HEK293T (cell line): ENCODE measurements at regions not wholly inside any gene's neighbourhood (a gene's known extent, or its start where the extent isn't known, plus 50 kb on each side); places are given as distances from the start of the nearest gene placed in this dataset.

ENCODE experiments used
- CTCF ChIA-PET: fragments of 350-600 bp; formaldehyde crosslinking; extraction: SDS; loops from one replicate; lab custom pipeline; 2021; ENCODE audit warnings: antibody characterized with exemption, inconsistent platforms; lab: Yijun Ruan, JAX
- POLR2A ChIA-PET: fragments of 350-600 bp; formaldehyde crosslinking; extraction: SDS; loops from one replicate; lab custom pipeline; 2020; ENCODE audit warnings: antibody characterized with exemption, inconsistent platforms; lab: Yijun Ruan, JAX
- DNase-seq: peaks from one replicate; pipeline ENCODE4 v3.0.0; 2012; ENCODE audit warnings: mixed read lengths; ENCODE audit errors: extremely low spot score
- ARNT ChIP-seq: fragments of 450-650 bp; IDR thresholded peaks from 2 replicates; pipeline ENCODE4 v1.6.1; 2017; ENCODE audit warnings: mild to moderate bottlenecking
- BHLHE40 ChIP-seq: fragments of 450-650 bp; IDR thresholded peaks from 2 replicates; pipeline ENCODE4 v1.6.1; 2016; ENCODE audit warnings: mild to moderate bottlenecking, moderate library complexity, borderline replicate concordance
- CTBP1 ChIP-seq: fragments of 450-650 bp; IDR thresholded peaks from 2 replicates; pipeline ENCODE4 v1.6.1; 2016; ENCODE audit warnings: borderline replicate concordance
- ELF4 ChIP-seq: fragments of 450-650 bp; IDR thresholded peaks from 2 replicates; pipeline ENCODE4 v1.6.1; 2017; ENCODE audit warnings: antibody characterized with exemption
- FOXA1 ChIP-seq: fragments of 450-650 bp; IDR thresholded peaks from 2 replicates; pipeline ENCODE4 v1.6.1; 2016; ENCODE audit warnings: mild to moderate bottlenecking
- FOXK2 ChIP-seq: fragments of 450-650 bp; IDR thresholded peaks from 2 replicates; pipeline ENCODE4 v1.6.1; 2016; ENCODE audit warnings: mild to moderate bottlenecking
- FOXM1 ChIP-seq: fragments of 450-650 bp; IDR thresholded peaks from 2 replicates; pipeline ENCODE4 v1.6.1; 2017; ENCODE audit warnings: mild to moderate bottlenecking, borderline replicate concordance
- HDGF ChIP-seq: fragments of 450-650 bp; IDR thresholded peaks from 2 replicates; pipeline ENCODE4 v1.6.1; 2017; ENCODE audit warnings: antibody characterized with exemption, borderline replicate concordance
- L3MBTL2 ChIP-seq: fragments of 450-650 bp; conservative IDR thresholded peaks from 2 replicates; pipeline ENCODE4 v1.6.1; 2016; ENCODE audit warnings: mild to moderate bottlenecking
- LEF1 ChIP-seq: fragments of 450-650 bp; IDR thresholded peaks from 2 replicates; pipeline ENCODE4 v1.6.1; 2017; ENCODE audit warnings: mild to moderate bottlenecking, borderline replicate concordance
- NFRKB ChIP-seq: fragments of 450-650 bp; IDR thresholded peaks from 2 replicates; pipeline ENCODE4 v1.6.1; 2016; ENCODE audit warnings: mild to moderate bottlenecking, moderate library complexity
- PKNOX1 ChIP-seq: fragments of 450-650 bp; IDR thresholded peaks from 2 replicates; pipeline ENCODE4 v1.6.1; 2016
- SP1 ChIP-seq: fragments of 450-650 bp; IDR thresholded peaks from 2 replicates; pipeline ENCODE4 v1.6.1; 2017
- SUZ12 ChIP-seq: fragments of 450-650 bp; IDR thresholded peaks from 2 replicates; pipeline ENCODE4 v1.6.1; 2016; ENCODE audit warnings: mild to moderate bottlenecking
- TARDBP ChIP-seq: fragments of 450-650 bp; IDR thresholded peaks from 2 replicates; pipeline ENCODE4 v1.6.1; 2016
- ZNF384 ChIP-seq: fragments of 450-650 bp; IDR thresholded peaks from 2 replicates; pipeline ENCODE4 v1.6.1; 2016

GRCh38 chr19:32251634-32252332, 93.6 kb upstream of the ZNF507 start:
- CTCF ChIA-PET = no interaction called here
- POLR2A ChIA-PET = no interaction called here
- TF ChIP-seq SP1 = no peak
- TF ChIP-seq PKNOX1 = no peak
- no peak for TF ChIP-seq CTBP1
- TF ChIP-seq HDGF = no peak
- TF ChIP-seq FOXA1 = no peak
- TF ChIP-seq BHLHE40 = no peak
- TF ChIP-seq TARDBP = no peak
- no peak for TF ChIP-seq ELF4
- no peak for TF ChIP-seq ARNT
- no peak for TF ChIP-seq SUZ12
- TF ChIP-seq FOXK2 = no peak
- TF ChIP-seq LEF1 = no peak
- no peak for TF ChIP-seq ZNF384
- TF ChIP-seq NFRKB = no peak
- TF ChIP-seq FOXM1 = no peak
- TF ChIP-seq L3MBTL2 = no peak
- no peak for DNase-seq

DNA sequence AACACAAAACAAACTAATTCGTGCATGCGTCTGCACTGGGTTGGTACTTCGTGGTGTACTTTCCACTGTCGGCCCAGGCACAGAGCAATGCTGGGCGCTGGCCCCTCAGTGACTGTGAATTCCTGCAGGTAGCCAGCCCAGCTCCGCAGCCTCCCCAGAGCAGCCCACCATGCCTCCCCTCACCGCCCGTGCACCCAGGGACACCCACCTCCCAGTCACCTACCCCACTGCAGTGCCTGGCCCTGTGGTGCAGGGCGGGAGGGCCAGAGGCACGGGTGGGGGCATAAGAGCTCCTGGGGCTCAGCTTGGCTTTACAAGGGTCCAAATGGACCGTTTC, 93.1 kb upstream of the ZNF507 start:
- CTCF ChIA-PET = no interaction called here
- POLR2A ChIA-PET = no interaction called here
- TF ChIP-seq PKNOX1 (no peak), BHLHE40 (no peak), FOXM1 (no peak), TARDBP (no peak), SUZ12 (no peak), CTBP1 (no peak), SP1 (no peak), L3MBTL2 (no peak), FOXK2 (no peak), ARNT (no peak), ZNF384 (no peak), HDGF (no peak), LEF1 (no peak), NFRKB (no peak), FOXA1 (no peak), ELF4 (no peak)
- no peak for DNase-seq

DNA sequence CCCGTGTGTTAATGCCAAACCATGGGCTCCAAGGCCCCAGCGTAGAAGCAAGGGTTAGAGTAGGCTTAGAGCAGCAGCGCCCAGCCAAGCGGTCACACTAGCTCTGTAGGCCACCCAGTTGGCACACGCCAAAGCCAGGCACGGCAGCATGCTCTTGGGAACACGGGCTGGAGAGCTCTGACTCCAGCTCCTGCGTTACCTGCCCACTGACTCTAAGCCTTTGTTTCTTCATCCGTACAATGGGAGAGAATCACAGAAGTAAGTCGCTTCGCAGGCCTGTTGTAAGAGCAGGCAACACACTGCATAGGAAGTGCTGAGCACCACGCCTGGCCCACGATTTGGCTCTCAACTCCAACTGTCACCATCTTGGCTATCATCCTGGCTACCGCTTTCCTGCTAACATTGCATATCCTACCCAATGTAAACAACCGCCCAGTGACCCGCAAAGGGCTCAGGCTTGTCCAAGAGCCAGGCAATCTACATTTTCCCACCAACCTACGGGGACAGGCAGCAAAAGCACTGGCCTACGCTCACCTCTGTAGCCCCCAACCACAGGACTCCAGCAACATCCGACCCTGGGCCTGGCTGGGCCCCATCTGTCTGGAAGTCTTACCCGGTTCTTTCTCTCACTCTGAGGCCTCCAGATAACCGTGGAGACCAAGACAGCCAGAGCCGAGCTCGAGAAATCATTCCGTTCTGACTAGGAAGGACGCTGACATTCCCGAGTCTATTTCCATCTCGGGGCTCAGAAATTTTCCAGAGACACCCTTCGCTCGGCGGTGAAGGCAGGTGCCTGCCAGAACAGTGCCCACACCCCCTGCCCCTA, 91.5 kb upstream of the ZNF507 start:
- ChIA-PET POLR2A (no interaction called here), CTCF (no interaction called here)
- TF ChIP-seq FOXK2 (no peak), FOXM1 (no peak), HDGF (no peak), CTBP1 (no peak)
- no peak for DNase-seq

- TF ChIP-seq SP1 (no peak), TARDBP (no peak), FOXA1 (no peak), ZNF384 (no peak), FOXK2 (no peak), SUZ12 (no peak), LEF1 (no peak), CTBP1 (no peak), BHLHE40 (no peak), HDGF (no peak), NFRKB (no peak), L3MBTL2 (no peak), ELF4 (no peak), PKNOX1 (no peak), FOXM1 (no peak), ARNT (no peak)
- POLR2A ChIA-PET = no interaction called here
- CTCF ChIA-PET = no interaction called here
- DNase-seq = no peak
Observed at GRCh38 chr19:32254509-32254890, 90.9 kb upstream of the ZNF507 start.

DNA sequence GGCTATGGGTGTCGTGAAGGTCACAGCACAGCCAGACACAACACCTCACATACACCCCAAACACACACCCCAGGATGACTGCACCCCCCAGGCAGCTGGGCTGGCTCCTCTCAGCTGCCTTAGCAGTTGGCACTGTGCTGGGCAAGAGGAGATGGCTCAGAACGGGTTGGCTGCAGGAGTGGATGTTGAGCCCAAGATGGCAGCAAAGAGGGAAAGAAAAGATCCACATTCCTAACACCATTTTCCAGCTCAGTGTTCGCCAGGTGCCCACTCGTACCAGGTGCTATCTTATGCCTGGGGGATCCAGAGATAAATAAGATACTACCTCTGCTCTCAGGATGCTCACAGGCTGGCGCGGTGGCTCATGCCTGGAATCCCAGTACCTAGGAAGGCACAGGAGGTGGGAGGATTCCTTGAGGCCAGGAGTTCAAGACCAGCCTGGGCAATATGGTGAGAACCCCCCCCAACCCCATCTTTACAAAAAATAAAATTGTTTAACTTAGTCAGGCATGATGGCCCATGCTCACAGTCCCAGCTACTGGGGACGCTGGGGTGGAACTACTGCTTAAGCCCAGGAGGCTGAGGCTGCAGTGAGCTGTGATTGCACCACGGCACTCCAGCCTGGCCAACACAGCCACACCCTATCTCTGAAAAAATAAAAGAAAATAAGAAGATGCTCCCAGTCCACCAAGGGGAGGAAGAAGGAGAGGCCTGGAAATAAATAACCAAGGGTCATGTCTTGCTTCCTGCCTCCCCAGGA, 89.7 kb upstream of the ZNF507 start:
- POLR2A ChIA-PET = no interaction called here
- no peak for DNase-seq
- TF ChIP-seq PKNOX1 = no peak
- no peak for TF ChIP-seq FOXM1
- TF ChIP-seq NFRKB = no peak
- no peak for TF ChIP-seq BHLHE40
- CTCF ChIA-PET = no interaction called here
